H1 (cell line): ENCODE measurements at regions not wholly inside any gene's neighbourhood (a gene's known extent, or its start where the extent isn't known, plus 50 kb on each side); places are given as distances from the start of the nearest gene placed in this dataset.

ENCODE experiments used
- GTF2F1 ChIP-seq: IDR thresholded peaks from 2 replicates; pipeline ENCODE4 v1.6.1; 2012; ENCODE audit warnings: low read depth, low read length, improper control_type of control experiment, borderline replicate concordance
- POLR2A ChIP-seq, 2 experiments: IDR thresholded peaks; 1 replicate in 1 of 2; 2 replicates in 1 of 2; pipeline ENCODE4 v1.6.1; 2011; ENCODE audit warnings: low read depth in 2 of 2, low read length in 2 of 2, mild to moderate bottlenecking in 2 of 2; ENCODE audit errors: control extremely low read depth in 1 of 2
- POU5F1 ChIP-seq: IDR thresholded peaks from 2 replicates; pipeline ENCODE4 v1.6.1; 2011; ENCODE audit warnings: low read depth, mild to moderate bottlenecking, low read length, moderate library complexity

GRCh38 chr20:23189854-23190253 lies 103.7 kb upstream of the CD93 start (continued):
- no peak for TF ChIP-seq POLR2A (IDR thresholded peaks at IDR 0.05; ENCODE audit: control extremely low read depth in 1 of 2, low read depth in 2 of 2, low read length in 2 of 2)
- no peak for TF ChIP-seq POU5F1
- TF ChIP-seq GTF2F1 = no peak
